Stimulated activated CD4-positive, alpha-beta T cell treated with anti-CD3 and anti-CD28 coated beads, Interleukin-2, amount 100 ng/mL, for 48 hours (primary cell): ENCODE measurements at regions not wholly inside any gene's neighbourhood (a gene's known extent, or its start where the extent isn't known, plus 50 kb on each side); places are given as distances from the start of the nearest gene placed in this dataset.

Experiments used
- DNase-seq, 2 donors: peaks; one replicate each; pipeline ENCODE4 v3.0.0-alpha.2; 2020

DNA sequence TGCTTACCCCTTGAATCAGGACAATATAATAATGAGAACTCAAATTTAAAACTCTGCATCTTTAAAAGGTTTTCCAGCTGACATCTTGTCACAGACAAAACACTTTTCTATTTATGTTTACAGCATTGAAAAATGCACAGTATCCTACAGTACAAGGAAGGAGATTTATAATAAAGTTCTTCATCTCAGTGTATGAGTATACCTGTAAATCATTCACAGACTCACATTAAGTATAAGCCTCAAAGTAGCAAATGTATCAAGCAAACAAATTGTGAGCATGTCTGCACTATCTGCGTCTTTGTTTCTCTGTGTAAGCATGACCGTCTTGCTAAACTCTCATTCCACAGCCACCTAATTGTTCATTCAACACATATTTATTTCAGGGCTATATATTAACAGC is 52.8 kb downstream of the PPP1R2C start:
- no peak for DNase-seq

DNA sequence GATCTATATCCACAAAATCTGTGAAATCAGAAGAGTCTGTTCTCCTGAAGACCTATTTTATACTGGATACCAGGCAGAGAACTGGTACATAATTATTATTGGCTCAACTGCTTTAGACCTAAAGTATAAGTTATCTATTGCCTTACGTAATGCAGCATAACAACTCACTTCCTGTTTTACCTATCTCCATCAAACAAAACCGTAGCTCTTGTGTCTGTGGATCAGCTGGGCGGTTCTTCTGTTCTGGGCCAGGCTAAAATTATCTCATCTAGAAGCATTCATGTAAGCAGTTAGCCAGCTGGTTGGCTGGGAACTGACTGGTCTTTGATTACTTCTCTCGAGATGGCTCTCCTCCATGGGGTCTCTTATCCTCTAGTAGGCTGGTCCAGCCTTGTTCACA is 57.8 kb downstream of the PPP1R2C start:
- no peak for DNase-seq

DNA sequence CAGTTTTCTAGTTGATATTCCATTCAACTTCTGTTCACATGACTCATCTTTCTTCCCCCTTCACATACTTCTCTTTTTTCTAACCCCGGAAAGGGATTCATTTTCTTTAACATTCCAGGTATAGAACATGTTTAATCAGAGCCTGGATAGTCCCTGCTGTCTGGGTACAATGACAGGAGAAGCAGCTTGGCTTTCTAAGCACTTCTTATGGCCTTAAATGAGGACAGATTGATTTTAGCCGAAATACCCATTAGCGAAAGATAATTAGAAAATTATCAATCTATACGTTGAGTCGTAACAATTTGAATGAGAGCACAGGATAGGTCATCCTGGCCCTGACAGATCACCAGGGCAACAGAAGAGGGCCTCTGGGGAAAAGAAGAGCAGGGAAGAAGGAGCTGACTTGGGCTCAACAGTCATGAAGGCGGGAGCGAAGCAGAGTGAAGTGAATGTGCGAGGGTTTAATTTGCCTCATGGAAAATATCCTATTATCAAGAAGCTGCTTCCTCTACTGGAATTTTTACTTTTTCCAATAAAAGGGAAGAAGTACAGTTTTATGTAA is 62.2 kb downstream of the PPP1R2C start:
- DNase-seq, result no peak

DNA sequence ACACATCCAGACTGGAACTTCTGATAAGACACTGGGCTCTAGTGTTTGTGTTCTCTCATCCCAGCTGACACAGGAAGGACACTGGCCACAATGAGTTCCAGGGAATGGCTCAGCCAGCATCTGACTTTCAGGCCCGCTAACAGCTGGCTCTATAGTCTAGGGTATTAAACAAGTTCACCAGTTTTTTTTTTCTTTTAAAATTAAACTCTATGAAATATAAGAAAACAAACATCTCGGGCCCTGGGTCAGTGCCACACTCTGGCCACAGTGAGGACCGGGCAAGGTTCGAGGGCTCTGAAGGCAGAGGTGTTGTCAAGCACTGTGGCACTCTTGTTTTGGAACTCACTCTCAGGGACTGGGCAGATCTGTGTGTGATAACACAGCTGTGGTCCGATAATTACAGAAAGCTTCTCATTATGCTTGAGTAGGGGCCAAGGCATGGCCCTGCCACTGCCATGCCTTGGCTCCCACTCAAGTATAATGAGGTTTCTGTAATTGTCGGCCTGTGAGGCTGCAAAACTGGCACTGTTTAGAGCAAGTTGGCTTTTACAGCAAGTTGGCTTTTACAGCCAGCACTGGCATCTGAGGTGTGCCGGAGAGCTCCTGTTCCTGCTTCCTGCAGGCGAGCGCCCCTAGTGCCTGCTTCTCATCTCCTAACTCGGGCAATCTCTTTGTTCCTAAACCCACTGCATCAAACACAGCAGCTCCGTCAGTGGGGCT is 62.8 kb downstream of the PPP1R2C start:
- DNase-seq, result peak; percentile 5 to 23

DNA sequence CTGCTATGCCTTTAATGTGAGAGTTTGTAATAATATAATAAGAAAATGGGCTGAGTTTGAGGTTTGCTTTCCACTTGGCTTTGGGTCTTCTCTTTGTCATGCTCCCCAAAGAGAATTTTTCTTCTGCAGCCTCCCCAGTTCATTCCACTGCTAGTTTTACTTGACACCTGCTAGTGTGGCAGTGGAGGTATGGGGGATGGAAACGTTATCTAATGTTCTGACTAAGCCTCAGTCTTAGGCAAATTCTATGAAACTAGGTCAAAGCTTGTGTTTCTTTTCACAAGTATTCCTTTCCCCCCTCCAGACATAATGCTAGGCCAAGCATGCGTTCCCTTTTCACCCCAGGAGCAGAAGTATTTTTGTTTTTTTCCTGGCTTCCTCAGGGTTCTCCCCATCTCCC is 67.5 kb downstream of the PPP1R2C start:
- DNase-seq, result no peak

DNA sequence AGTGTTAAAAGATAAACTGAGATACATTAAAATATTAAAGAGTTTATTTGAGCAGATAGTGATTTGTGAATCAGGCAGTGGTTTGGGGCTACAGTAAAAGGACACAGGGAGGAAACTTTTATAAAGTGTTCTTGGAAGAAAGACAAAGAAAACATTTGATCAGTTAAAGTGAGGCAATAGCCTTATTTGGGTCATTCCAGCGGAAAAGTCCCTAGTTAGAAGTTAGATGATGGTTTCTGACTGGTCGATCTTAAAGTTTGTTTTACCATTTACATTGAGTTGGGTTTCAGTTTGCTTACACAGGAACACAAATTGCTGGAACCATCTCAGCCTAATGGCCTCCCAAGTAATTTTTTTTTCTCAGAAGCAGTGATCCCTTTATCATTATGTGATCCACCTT is 69.7 kb downstream of the PPP1R2C start:
- DNase-seq, result no peak

DNA sequence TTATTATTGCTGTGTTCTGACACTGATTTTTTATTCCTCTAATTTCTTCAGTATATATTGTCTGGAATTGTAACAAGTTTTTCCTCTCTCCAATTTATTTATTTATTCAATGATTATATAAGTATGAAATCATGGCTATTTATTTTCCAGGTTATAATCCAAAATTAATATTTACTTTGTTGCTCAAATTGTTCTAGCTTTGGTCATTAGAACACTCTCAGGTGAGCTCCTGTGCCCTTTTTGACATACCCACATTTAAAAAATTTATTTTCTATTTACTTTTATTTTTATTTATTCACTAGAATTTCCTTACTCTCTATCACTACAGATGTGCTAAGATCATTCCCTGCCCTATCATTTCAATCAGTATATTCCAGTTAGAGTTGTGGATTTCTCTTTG is 70.2 kb downstream of the PPP1R2C start:
- DNase-seq, result no peak

DNA sequence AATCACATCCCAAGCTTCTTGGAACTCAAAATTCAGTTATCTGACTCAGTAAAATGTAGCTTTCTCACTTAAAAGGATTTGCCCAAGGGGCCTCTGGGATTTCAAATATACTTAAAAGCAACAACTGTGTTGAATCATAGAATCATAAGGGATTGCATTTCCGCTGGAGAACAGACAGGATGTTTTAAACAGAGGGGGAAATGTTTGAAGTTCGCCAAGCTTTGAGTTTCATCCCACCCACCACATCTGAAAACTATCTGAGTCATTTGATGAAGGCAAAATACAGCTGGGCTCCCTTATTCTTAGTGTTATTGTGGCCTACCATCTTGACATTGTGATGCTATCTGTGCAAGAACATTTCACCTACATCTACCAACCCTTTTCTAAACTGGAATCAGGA is 73.5 kb downstream of the PPP1R2C start:
- DNase-seq, result no peak

DNA sequence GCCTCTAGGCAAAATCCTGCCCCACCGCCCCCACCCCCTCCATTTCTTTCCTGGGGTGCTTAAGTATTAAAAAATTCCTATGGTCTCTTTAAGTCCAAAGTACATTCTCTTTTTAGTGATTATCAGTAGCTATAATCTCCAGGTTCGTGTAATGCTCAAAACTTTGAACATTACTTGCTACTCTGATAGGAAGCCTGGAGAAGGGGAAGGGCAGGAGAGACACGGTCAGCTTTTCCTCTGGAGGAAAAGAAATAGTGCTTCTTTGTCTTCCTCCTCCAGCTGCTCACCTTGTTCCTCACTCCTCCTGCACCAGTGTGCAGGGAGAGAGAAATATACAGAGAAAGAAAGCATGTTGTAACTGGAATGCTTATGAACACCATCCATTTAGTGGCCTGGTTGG is 80.4 kb downstream of the PPP1R2C start:
- DNase-seq, result no peak

DNA sequence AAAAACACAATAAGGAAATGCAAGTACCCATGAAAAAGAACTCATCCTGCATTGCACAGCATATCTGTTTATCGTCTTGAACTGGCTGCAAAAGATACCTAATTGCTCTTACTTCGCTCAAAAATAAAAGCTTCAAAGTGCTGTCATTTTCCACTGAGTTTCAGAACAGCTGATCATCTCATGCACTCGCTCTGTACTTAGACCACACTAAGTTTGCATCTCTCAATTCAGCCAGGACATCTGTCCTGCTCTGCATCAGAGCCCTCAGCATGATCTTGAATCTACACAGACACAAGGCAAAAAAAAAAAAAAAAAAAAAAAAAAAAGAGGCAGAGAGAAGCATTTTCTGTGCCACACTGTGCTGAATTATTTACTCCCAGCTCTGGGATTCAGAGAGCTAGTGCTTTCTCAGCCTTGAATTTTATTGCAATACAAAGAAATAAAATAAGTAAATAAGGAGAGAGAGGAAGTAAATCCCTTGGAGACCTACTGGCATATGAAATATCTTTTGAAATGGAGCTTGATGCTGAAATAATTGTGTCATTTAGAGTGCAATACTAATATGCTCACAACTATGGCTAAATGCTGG is 81.3 kb downstream of the PPP1R2C start:
- DNase-seq, result no peak

DNA sequence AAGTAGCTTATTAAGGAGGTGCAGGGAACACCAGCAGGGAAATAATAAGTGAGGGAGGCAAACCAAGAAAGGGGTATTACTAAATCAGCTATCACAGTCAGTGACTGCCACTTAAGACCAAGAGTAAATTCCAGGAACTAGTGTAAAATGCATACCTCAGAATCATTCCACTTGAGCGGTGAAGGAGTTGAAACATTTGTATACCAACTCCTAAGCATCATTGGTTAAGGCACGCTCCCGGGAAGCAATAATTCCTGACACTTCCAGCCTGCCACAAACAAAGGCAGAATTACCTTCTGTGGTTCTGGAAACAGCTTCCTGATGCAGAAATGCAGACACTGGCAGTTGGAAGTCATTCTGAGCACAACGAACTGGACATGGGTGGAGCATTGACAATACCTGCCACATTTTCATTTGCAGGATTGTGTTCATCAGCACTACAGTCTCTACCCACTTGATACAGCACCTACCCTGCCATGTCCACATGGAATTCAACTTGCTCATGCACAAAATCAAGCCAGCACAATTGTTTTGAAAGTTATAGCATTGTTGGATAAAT is 82.1 kb downstream of the PPP1R2C start:
- DNase-seq, result no peak

DNA sequence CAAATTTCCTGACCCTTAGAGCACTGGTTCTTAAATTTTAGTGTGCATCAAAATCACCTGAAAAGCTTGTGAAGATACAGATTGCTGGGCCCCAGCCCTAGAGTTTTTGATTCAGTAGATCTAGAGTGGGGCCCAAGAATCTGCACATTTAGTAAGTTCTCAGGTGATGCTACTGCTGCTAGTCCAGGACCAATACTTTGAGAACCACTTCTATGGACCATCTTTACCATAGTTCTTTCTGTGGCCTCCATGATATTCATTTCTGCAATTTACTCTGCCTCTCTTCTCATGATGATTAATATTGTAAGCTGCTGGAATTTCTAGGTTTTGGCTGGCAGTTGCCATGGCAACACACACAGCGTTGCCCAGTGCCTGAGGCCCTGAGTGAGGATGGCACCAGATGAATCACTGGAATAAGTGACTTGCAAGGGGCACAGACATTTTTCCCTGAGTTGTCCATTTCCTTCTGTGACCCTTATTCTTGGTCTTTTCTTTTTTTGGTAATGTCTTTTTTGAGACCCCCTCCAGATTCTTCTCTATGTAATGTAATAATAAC is 83.6 kb downstream of the PPP1R2C start:
- DNase-seq, result no peak

DNA sequence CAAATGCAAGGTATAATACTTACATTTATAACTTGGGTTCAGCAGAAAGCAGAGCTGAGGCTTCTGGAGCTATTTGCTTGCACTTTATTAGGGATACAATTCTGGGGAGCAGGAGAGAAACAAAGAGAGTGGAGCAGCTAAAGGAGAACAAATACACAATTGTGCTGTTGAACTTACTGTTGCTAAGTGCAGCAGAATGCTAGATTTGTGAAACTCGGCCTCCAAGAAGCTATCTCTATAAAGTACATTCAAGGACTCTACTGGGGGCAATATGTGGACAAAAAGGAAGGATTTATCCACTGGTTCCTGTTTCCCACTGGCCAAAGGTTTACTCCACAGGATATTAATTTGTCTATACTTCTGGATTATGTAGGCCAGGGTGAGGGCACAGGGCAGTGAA is 86.8 kb downstream of the PPP1R2C start:
- no peak for DNase-seq

DNA sequence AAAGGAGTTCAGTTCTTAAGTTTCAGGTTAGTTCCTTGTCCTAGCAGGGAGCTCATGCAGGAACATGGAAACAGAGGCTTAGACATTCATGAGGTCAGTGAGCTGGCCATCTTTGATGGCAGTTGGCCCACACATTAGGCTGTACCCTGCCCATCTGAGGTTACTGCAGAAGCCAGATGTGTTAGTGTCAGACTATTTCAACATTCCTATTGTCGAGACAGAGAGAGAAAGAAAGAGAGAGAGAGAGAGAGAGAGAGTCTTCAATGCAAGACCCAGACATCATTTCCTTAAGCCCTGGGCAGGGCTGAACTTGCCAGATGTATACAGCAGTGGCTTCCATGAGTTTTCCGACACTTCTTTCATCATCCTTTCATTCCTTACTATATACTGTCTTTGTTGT is 91.3 kb downstream of the PPP1R2C start:
- DNase-seq, result no peak

DNA sequence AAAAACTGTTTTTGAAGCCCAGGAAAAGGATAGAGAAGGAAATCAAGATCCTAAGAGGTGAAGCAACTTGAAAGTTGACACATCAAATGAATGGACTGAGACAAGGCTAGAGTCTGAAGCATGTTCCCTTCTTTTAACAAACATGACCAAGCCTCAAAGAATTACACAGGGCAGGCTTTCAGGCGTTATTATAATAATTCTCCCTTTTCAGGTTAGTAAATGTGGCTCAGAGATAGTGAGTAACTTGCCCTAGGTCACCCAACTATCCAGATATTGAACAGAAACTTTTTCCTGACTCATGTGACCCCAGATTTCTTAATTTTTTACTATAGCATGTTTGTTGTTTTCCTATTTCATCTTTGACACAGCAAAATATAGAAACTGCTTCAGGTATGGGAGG is 91.7 kb downstream of the PPP1R2C start:
- no peak for DNase-seq

DNA sequence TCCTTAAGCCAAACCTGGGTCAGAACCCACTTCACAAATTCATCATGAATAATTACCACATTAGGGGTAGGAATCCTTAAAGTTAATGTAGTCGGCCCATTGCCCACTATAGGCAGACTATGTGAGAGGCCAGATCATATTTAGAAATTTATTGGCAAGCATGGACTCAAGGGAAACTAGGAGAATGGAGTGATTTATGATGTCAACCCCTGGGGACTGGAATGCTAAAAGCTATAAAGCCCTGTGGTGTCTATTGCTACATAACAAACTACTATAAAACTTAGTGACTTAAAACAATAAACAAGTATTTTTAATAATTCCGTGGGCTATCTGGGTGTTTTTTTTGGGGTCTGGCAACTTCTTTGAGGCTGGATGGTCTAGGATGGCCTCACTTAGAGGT is 93.9 kb downstream of the PPP1R2C start:
- no peak for DNase-seq

DNA sequence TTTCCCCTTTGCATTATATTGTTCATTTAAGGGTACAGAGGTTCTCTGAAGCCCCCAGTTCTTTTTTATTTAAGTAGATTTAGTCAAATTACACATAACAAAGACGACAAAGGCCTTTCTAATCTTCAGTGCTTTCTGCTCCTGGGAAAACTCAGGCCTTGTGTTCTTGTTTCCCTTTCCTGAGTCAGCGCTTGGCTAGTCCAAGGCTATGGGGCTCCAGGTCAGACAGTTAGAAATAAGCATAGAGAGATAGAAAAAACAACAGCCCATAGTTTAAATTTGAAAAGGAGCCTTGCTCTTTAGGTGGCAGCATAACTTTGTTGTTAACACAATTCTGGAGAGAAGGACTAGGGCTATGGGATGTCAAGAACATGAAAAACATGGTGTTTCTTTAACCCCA is 97.3 kb downstream of the PPP1R2C start:
- no peak for DNase-seq

DNA sequence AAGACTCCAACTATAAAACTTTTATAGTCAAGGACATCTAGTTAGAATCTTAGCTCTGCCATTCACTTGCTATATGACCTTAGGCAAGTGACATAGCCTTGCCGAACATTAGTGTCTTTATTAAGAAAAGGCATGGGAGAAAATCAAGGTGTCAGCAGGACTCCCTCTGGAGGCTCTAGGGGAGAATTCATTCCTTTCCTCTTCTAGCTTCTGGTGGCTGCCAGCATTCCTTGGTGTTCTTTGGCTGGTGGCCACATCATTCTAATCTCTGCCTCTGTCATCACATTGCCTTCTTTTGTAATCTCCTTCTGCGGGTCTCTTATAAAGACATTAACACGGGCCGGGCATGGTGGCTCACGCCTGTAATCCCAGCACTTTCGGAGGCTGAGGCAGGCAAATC is 99.8 kb downstream of the PPP1R2C start:
- DNase-seq, result no peak

DNA sequence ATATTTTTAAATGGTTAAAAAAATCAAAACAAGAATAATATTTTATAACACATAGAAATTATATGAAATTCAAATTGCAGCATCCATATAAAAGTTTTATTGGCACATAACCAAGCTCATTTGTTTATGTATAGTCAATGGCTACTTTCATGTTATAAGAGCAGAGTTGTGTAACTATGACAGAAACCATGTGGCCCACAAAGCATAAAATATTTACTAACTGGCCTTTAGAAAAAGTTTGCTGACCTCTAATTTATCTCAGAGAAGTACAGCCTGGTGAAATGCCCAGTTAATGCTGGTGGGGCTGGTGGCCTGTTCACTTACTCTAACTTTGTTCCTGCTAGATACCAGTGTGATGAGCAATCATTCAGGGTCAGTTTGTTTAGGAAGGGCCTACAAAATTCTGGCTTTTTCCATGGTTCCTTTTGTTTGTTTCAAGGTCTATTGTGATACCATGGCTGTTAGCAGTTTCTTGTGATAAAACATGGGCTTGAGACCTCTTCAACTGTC is 104.6 kb downstream of the PPP1R2C start:
- no peak for DNase-seq

DNA sequence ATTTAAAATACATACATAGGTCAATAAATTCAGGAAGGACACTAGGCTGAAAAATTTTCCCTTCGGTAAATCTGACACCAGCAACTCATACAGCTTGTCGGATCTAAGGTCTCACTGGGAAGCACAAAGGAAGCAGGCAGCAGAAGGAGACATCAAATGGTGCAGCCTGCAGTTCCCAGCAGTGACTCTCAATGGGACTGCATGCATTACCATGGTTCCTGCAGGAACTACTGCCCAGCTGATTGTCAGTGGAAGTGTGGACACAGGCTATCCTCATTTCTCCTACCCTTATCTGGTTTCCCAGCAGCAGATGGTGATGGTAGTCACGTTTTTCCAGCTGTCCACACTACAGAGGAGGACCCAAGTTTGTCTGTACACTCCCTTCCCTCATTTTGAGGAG is 113.3 kb downstream of the PPP1R2C start:
- DNase-seq, result no peak

DNA sequence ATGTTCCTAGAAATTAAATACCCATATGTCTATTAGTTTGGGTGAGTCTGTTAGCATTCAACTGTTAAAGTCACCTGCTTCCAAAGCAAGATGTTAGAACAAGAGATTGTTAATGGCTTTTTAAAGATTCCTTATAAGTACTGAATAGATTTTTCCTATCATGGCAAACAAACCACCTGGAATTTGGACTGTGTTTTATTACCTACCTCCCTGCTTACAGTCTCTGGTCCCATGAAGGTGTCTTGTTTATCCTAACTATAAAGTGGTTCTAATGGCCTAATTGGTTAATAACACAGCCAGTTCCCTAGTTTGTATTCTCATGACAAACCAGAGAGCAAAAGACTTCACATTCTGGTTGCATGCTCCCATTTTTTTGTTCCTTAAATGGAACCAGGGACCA is 149.5 kb downstream of the PPP1R2C start:
- no peak for DNase-seq

DNA sequence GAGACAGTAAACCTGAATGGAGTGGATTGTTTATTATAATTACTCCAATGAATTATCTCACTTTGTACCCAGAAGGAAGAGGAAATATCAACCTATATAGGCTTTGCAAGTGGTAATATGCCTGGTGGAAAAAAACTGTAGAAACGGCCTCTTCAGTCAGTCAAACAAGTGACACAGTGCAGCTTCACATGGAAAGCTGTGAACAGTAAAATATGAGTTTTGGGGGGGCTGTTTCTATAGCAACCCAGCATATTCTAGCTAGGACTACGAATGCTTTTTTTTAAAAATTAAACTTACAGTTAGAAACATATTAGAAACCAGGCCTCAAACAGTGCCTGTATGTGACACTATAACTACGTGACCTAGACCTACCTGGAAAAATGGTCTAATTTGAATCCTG is 150.1 kb downstream of the PPP1R2C start:
- no peak for DNase-seq

DNA sequence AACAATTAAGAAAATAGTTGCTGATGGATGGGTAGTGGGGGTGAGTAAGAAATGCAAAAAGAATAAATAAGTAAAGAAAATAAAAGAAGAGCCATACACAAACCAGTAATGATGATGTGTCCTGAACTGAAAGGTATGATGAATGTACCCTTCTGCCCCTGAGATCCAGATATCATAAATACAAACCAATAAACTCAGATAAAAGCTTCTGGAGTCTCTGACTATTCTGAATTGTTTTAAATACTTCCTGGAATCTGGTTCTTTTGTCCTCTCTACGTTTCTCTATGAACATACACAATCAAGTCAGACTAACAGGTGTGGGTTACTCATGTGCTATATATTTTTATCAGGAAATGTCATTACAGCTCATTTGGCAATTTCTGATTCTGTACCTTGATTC is 153.4 kb downstream of the PPP1R2C start:
- no peak for DNase-seq

DNA sequence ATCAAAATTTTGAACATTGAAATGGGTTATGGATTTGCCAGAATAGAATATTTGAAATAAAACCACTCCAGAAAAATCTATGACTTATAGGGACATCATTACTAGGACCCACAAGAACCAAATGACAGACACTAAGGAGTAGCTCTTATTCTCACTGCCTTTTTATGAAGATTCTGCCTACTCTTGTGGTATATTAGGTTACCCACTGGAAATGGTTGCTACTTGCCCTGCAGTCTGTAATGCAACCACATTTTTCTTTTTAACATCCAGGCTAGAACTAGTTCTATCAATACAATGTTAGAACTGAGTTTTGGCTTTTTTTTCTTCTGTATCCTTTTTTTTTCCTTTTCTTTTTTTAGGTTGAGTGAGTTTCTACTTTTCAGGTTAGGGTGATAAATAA is 158.9 kb downstream of the PPP1R2C start:
- DNase-seq, result no peak
